ENCODE measurements at regions not wholly inside any gene's neighbourhood (a gene's known extent, or its start where the extent isn't known, plus 50 kb on each side); places are given as distances from the start of the nearest gene placed in this dataset.
"Not testable (repeated sequence)": the region's sequence is repeated elsewhere in the genome, so short reads cannot be mapped to it uniquely, and the experiment has no call there.

DNA sequence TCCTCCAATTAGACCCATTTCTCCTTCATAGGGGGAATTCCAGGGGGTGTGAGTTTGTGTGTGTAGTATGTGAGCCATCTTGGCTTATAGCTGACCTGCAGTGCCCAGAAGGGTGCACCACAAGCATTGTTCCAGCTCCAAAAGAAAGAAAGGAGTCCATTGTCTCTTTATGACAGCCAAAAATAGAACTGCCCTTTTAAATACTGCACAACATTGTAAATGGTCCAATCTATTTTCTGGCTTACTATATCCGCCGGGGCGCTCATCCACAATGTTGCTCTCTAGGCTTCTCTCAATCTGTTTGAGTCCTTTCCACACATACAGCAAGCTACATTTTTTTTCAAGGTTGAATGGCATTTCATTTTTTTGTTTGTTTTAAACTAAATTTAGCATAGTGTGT, 517.5 kb downstream of the STK39 start:
- intact Hi-C loops (cut with DNase I): no loop called here
- Histone ChIP-seq H3K27me3 (no peaks in the 10 kb centered on the region), H3K36me3 (no peaks in the 10 kb centered on the region), H3K4me3 (no peak overlapping the region), H3K4me1 (no peaks in the 10 kb centered on the region), H3K27ac (no peak overlapping the region), H3K9me3 (no peaks in the 10 kb centered on the region)
- TF ChIP-seq, protein P1, sequence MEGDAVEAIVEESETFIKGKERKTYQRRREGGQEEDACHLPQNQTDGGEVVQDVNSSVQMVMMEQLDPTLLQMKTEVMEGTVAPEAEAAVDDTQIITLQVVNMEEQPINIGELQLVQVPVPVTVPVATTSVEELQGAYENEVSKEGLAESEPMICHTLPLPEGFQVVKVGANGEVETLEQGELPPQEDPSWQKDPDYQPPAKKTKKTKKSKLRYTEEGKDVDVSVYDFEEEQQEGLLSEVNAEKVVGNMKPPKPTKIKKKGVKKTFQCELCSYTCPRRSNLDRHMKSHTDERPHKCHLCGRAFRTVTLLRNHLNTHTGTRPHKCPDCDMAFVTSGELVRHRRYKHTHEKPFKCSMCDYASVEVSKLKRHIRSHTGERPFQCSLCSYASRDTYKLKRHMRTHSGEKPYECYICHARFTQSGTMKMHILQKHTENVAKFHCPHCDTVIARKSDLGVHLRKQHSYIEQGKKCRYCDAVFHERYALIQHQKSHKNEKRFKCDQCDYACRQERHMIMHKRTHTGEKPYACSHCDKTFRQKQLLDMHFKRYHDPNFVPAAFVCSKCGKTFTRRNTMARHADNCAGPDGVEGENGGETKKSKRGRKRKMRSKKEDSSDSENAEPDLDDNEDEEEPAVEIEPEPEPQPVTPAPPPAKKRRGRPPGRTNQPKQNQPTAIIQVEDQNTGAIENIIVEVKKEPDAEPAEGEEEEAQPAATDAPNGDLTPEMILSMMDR (IDR thresholded peaks at IDR 0.05): no peak
- DNase-seq (ENCODE audit: low spot score in 2 of 2): no peak

DNA sequence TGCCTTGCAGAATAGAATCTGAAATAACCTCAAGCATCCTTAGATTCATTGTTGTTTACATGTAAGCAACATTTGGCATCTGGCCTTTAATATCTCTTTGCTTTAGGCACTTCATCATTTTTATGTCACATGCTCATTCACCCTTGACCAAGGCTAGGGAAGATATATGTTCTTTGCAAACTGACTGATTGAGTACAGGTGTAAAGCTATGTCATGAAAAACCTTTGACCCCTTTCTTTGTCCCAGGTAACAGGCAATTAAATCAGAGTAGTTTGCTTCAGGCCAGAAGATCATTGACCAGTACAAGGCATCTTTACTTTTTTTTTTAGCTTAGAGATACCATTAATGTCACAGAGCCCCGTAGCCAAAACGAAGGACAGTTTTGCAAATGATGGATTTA, 520.6 kb downstream of the STK39 start:
- no peaks in the 10 kb centered on the region for H3K27me3 ChIP-seq
- no peak overlapping the region for H3K27ac ChIP-seq
- no peaks in the 10 kb centered on the region for H3K9me3 ChIP-seq
- TF ChIP-seq, protein P1 (IDR thresholded peaks at IDR 0.05): no peak
- intact Hi-C loops (cut with DNase I): no loop called here
- DNase-seq (ENCODE audit: low spot score in 2 of 2): no peak
- no peaks in the 10 kb centered on the region for H3K36me3 ChIP-seq
- H3K4me3 ChIP-seq: no peak overlapping the region
- H3K4me1 ChIP-seq: no peaks in the 10 kb centered on the region

DNA sequence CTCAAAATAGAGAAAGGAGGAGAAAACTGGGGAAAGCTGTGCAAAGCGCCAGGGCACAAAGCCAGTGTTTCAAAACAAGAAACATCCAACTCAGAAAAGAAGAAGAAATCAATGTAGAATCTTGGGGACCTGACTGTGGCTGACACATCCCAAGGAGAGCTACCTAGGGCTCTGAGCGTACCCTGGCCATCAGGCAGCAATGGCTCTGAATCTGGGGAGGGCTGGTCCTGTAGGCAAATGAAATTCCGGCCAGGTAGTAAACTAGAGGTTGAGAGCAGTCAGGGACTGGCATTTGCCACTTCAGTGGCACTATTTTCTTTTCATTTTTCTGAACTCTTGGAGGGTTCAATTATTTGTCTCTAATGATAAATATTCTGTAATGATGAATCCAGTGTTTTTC, 525.8 kb downstream of the STK39 start:
- Histone ChIP-seq H3K27ac (no peak overlapping the region), H3K36me3 (no peaks in the 10 kb centered on the region), H3K4me3 (no peak overlapping the region), H3K27me3 (no peaks in the 10 kb centered on the region), H3K4me1 (no peaks in the 10 kb centered on the region), H3K9me3 (no peaks in the 10 kb centered on the region)
- intact Hi-C loops (cut with DNase I): no loop called here
- no peak for DNase-seq (ENCODE audit: low spot score in 2 of 2)
- TF ChIP-seq, protein P1 (IDR thresholded peaks at IDR 0.05): no peak

DNA sequence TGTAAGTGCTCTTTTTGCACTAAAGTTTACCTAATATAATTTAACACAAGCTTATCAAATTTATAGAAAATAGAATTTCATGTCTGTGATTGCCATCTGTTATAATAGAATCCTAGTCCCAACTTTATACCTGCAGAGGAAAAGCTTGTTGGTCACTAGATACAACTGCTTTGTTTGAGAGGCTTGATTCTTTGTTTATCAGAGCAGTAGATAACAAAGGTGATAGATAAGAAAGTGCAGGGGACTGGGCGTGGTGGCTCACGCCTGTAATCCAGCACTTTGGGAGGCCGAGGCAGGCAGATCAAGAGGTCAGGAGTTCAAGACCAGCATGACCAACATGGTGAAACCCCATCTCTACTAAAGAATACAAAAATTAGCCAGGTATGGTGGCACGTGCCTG, 528.0 kb downstream of the STK39 start:
- H3K36me3 ChIP-seq: no peaks in the 10 kb centered on the region

DNA sequence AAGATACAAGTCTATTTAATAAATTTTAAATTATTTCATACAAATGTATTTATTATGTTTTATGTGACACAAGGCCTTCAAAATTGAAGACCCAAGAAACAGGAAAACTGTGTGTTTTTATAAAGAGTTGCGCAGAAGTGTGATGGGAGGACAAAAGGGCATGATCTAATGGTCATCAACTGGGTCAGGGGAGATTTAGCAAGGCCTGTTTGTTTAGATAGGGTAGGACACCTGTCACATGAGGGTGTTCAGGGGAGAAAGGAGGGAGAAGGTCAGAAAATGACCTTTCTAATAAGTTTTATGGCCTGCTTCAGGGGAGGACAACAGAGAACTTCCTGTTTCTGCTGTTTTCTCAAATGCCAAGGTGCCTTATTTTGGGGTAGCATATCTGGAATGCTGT, 528.8 kb downstream of the STK39 start:
- no peaks in the 10 kb centered on the region for H3K36me3 ChIP-seq
- no peak for DNase-seq (ENCODE audit: low spot score in 2 of 2)
- H3K27ac ChIP-seq: no peak overlapping the region
- H3K4me1 ChIP-seq: no peaks in the 10 kb centered on the region
- TF ChIP-seq, protein P1 (IDR thresholded peaks at IDR 0.05): no peak
- H3K27me3 ChIP-seq: no peaks in the 10 kb centered on the region
- H3K4me3 ChIP-seq: no peak overlapping the region
- H3K9me3 ChIP-seq: no peaks in the 10 kb centered on the region
- intact Hi-C loops (cut with DNase I): no loop called here

More for the DNA sequence above, 528.0 kb downstream of the STK39 start:
- TF ChIP-seq, protein P1 (IDR thresholded peaks at IDR 0.05): no peak
- Histone ChIP-seq H3K9me3 (no peaks in the 10 kb centered on the region), H3K4me1 (no peaks in the 10 kb centered on the region), H3K27ac (no peak overlapping the region), H3K27me3 (no peaks in the 10 kb centered on the region), H3K4me3 (no peak overlapping the region)
- DNase-seq (ENCODE audit: low spot score in 2 of 2): no peak
- intact Hi-C loops (cut with DNase I): no loop called here

DNA sequence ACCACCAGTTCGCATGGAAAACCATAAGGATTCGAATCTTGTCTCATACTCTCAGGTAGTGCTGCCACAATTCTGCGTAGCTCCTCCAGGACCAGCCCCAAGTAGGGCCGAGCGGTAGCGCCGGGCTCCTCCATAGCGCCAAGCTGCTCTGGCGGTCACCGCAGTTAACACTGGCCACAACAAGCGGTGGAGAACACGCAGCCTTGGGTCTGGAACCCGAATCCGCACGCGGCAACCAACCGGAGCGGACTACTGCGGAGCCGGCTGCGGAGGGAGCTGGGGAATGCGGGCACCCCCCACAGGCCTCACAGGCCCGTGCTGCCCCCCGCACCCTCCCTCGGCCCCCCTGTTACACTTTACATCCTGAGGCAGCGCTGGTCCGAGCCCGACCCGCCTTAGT, 531.5 kb downstream of the STK39 start:
- H3K4me1 ChIP-seq: no peaks in the 10 kb centered on the region
- no peaks in the 10 kb centered on the region for H3K9me3 ChIP-seq
- TF ChIP-seq, protein P1 (IDR thresholded peaks at IDR 0.05): no peak
- H3K36me3 ChIP-seq: no peaks in the 10 kb centered on the region
- no peak overlapping the region for H3K27ac ChIP-seq
- no peaks in the 10 kb centered on the region for H3K27me3 ChIP-seq
- DNase-seq (ENCODE audit: low spot score in 2 of 2): no peak
- intact Hi-C loops (cut with DNase I): no loop called here
- no peak overlapping the region for H3K4me3 ChIP-seq

DNA sequence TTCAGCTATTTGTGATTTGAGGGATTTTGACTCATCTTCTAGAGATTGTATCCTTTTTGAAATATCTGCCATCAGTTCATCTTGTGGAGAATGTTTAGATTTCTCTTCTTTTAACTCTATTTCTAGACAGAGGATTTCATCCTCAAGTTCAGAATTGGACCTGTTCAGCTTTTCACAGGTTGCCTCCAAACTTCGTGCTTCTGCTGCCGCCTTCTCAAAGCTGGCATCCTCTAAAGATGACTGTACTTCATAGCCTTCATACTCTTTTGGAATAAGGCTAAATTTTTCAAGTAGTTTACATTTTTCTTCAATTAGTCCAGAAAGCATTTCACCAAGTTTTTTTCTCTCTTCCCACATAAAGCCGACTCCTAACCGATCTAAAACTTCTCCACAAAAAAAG, 531.9 kb downstream of the STK39 start:
- H3K9me3 ChIP-seq; intact Hi-C loops (cut with DNase I); H3K27ac ChIP-seq; DNase-seq (ENCODE audit: low spot score in 2 of 2); H3K27me3 ChIP-seq; H3K4me3 ChIP-seq; H3K36me3 ChIP-seq; H3K4me1 ChIP-seq: not testable (repeated sequence)
